ENCODE measurements at regions not wholly inside any gene's neighbourhood (a gene's known extent, or its start where the extent isn't known, plus 50 kb on each side); places are given as distances from the start of the nearest gene placed in this dataset.

- DNase-seq (no peak), ATAC-seq (no peak)
- H3K4me3 Mint-ChIP-seq = no peak overlapping the region
- H3K36me3 Mint-ChIP-seq (ENCODE audit: low read depth) = no peaks in the 10 kb centered on the region
- no peak overlapping the region for H3K27ac Mint-ChIP-seq
- H3K4me1 Mint-ChIP-seq = no peaks in the 10 kb centered on the region
- peaks cover 4% of the 10 kb centered on the region for H3K9me3 Mint-ChIP-seq
- H3K27me3 Mint-ChIP-seq = no peaks in the 10 kb centered on the region
Measured at GRCh38 chr5:8580298-8580697, 711.4 kb downstream of the MTRR start.

GRCh38 chr5:8581047-8581446, 712.1 kb downstream of the MTRR start:
- no peak for ATAC-seq
- Mint-ChIP-seq H3K9me3 (no peaks in the 10 kb centered on the region), H3K36me3 (ENCODE audit: low read depth) (no peaks in the 10 kb centered on the region), H3K27me3 (no peaks in the 10 kb centered on the region), H3K4me3 (no peak overlapping the region), H3K27ac (no peak overlapping the region), H3K4me1 (no peaks in the 10 kb centered on the region)
- no peak for DNase-seq

DNA sequence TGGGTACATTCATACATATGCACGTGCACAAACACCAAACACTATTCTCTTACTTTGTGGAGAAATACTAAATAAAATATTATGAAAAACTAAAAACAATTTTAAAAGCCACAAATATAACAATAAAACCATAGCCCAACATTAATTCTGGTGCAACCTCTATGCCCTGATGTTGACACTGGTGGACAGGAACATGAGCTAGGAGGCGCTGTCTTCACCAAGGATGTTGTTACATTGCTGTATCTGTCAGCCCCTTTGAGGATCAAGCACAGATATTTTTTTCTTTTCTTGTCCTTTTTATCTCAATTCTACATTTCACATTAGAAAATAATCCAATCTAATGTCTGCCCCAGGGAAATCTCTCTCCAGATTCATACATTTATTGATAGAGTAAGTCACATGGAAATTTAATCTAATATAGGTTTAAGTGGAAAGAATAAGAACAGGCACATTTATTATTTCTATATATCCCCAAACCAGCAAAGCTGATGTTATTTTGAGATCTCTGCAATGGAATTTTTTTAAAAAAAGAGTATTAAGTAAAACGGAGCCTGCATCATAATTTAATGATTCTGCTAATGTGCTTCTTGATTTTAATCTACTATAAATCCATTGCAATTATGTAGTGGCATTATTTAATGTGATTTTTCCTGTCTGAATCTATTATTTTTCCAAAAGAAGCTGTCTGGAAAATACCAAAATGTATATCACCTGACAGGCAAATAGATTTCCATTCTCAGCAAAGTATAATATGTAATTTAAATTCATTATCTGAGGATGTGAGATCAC, 716.5 kb downstream of the MTRR start:
- H3K36me3 Mint-ChIP-seq (ENCODE audit: low read depth) = no peaks in the 10 kb centered on the region

DNA sequence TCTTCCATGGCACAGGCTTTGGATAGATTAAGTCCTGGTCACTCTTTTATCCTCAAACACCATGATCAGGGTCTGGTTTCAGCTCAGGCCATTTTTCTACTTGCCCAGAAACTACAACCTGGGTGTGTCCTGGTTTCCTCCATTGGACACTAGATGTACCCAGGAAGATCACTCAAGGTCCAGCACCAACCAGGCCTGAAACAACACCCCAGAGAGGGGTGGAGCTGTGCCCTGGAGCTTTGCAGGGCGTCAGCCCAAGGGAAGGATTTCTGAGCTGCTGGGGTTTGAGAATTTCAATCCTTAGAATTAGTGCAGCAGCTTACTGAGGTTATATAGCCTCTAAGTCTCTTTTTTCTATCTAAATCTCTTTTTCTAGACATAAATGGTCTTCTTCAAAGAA, 722.0 kb downstream of the MTRR start:
- H3K4me3 Mint-ChIP-seq = no peak overlapping the region
- no peaks in the 10 kb centered on the region for H3K4me1 Mint-ChIP-seq
- no peaks in the 10 kb centered on the region for H3K9me3 Mint-ChIP-seq
- H3K36me3 Mint-ChIP-seq (ENCODE audit: low read depth) = no peaks in the 10 kb centered on the region
- DNase-seq (no peak), ATAC-seq (no peak)
- H3K27ac Mint-ChIP-seq = no peak overlapping the region
- no peaks in the 10 kb centered on the region for H3K27me3 Mint-ChIP-seq

More for the DNA sequence above, 716.5 kb downstream of the MTRR start:
- Mint-ChIP-seq H3K4me1 (no peaks in the 10 kb centered on the region), H3K9me3 (no peaks in the 10 kb centered on the region), H3K4me3 (no peak overlapping the region), H3K27me3 (no peaks in the 10 kb centered on the region), H3K27ac (no peak overlapping the region)
- ATAC-seq = no peak
- no peak for DNase-seq

GRCh38 chr5:8598356-8598755, 729.4 kb downstream of the MTRR start:
- H3K27ac Mint-ChIP-seq = no peak overlapping the region
- DNase-seq (no peak), ATAC-seq (no peak)
- no peak overlapping the region for H3K4me3 Mint-ChIP-seq
- no peaks in the 10 kb centered on the region for H3K9me3 Mint-ChIP-seq
- no peaks in the 10 kb centered on the region for H3K27me3 Mint-ChIP-seq
- H3K4me1 Mint-ChIP-seq = no peaks in the 10 kb centered on the region
- no peaks in the 10 kb centered on the region for H3K36me3 Mint-ChIP-seq (ENCODE audit: low read depth)

- DNase-seq (no peak), ATAC-seq (no peak)
- no peaks in the 10 kb centered on the region for H3K27me3 Mint-ChIP-seq
- H3K4me1 Mint-ChIP-seq = no peaks in the 10 kb centered on the region
- H3K36me3 Mint-ChIP-seq (ENCODE audit: low read depth) = no peaks in the 10 kb centered on the region
- H3K4me3 Mint-ChIP-seq = no peak overlapping the region
- H3K27ac Mint-ChIP-seq = no peak overlapping the region
- no peaks in the 10 kb centered on the region for H3K9me3 Mint-ChIP-seq
Measured at GRCh38 chr5:8598996-8599395, 730.0 kb downstream of the MTRR start.

DNA sequence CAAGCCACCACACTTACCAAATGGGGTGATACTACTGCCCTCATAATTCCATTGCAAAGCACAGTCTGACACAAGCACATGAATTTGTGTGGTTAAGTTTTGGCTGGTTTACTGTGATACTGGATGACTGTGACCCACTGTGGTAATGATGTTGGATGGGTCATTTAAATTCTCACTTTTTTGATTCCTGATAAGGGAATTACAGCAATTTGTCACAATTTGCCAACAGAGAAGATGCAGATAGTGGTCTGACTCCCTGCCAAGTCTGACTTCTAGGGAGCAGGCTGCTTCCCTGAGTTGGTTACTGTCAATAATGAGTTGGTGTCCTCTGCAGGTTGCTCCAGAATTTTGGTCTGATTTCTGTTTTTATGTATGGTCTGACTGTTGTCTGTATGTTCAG, 731.9 kb downstream of the MTRR start:
- Mint-ChIP-seq H3K36me3 (ENCODE audit: low read depth) (no peaks in the 10 kb centered on the region), H3K9me3 (no peaks in the 10 kb centered on the region), H3K4me1 (no peaks in the 10 kb centered on the region), H3K4me3 (no peak overlapping the region), H3K27ac (no peak overlapping the region), H3K27me3 (no peaks in the 10 kb centered on the region)
- DNase-seq = no peak
- ATAC-seq = no peak

- H3K4me1 Mint-ChIP-seq = no peaks in the 10 kb centered on the region
- H3K4me3 Mint-ChIP-seq = no peak overlapping the region
- no peaks in the 10 kb centered on the region for H3K36me3 Mint-ChIP-seq (ENCODE audit: low read depth)
- ATAC-seq (no peak), DNase-seq (no peak)
- H3K27me3 Mint-ChIP-seq = no peaks in the 10 kb centered on the region
- H3K9me3 Mint-ChIP-seq = no peaks in the 10 kb centered on the region
- H3K27ac Mint-ChIP-seq = no peak overlapping the region
Measured at GRCh38 chr5:8601831-8602354, 732.9 kb downstream of the MTRR start.

GRCh38 chr5:8606231-8606630, 737.3 kb downstream of the MTRR start:
- Mint-ChIP-seq H3K4me3 (no peak overlapping the region), H3K27ac (no peak overlapping the region), H3K9me3 (no peaks in the 10 kb centered on the region), H3K4me1 (no peaks in the 10 kb centered on the region), H3K36me3 (ENCODE audit: low read depth) (no peaks in the 10 kb centered on the region), H3K27me3 (no peaks in the 10 kb centered on the region)
- DNase-seq = no peak
- ATAC-seq = no peak

DNA sequence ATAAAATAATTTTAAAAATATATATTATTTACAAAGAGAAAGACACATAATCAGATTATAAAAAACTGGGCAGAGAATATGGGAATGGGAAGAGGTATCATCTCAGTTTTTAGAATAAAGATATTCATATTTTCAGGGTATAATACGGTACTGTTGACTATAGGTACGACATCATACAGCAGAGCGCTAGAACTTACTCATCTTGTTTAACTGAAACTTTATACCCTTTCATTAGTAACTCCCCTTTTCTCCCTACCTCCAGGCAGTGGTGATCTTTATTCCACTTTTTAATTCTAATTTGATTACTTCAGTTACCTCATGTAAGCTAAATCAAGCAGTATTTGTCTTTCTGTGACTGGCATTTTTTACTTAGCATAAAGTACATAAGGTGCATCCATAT, 742.1 kb downstream of the MTRR start:
- no peak overlapping the region for H3K4me3 Mint-ChIP-seq
- DNase-seq = no peak
- H3K4me1 Mint-ChIP-seq = no peaks in the 10 kb centered on the region
- ATAC-seq = no peak
- peaks cover 1% of the 10 kb centered on the region for H3K27me3 Mint-ChIP-seq
- no peaks in the 10 kb centered on the region for H3K36me3 Mint-ChIP-seq (ENCODE audit: low read depth)
- H3K9me3 Mint-ChIP-seq = peaks cover 14% of the 10 kb centered on the region
- H3K27ac Mint-ChIP-seq = no peak overlapping the region

DNA sequence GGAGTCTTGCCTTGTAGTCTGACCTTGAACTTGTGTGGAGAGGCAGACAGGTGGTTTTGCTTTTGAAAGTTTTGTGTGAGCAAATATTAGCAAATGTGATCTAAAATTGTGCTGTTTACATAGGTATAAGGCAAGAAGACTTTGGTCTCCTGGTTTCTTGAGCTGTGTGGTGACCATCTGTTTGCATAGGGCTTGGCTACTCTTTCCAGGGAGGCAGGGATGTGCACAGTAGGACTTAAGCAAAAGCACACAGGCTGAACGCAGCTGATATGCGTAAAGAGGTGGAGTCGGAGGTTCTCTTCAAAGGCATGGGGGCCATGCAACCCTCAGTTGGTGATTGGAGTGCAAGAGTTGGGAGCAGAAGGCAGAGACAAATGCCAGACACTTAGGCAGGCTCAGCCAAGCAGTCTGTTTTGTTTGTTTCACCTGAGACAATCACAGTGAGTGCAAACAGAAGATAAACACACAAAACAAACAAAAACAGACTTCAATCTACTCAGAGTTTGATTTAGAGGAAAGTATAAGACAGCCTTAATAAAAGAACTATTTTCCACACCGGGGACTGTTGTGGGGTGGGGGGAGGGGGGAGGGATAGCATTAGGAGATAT, 744.2 kb downstream of the MTRR start:
- Mint-ChIP-seq H3K27ac (no peak overlapping the region), H3K9me3 (peaks cover 14% of the 10 kb centered on the region), H3K36me3 (ENCODE audit: low read depth) (no peaks in the 10 kb centered on the region), H3K4me3 (no peak overlapping the region), H3K4me1 (no peaks in the 10 kb centered on the region), H3K27me3 (peaks cover 1% of the 10 kb centered on the region)
- ATAC-seq = no peak
- no peak for DNase-seq

DNA sequence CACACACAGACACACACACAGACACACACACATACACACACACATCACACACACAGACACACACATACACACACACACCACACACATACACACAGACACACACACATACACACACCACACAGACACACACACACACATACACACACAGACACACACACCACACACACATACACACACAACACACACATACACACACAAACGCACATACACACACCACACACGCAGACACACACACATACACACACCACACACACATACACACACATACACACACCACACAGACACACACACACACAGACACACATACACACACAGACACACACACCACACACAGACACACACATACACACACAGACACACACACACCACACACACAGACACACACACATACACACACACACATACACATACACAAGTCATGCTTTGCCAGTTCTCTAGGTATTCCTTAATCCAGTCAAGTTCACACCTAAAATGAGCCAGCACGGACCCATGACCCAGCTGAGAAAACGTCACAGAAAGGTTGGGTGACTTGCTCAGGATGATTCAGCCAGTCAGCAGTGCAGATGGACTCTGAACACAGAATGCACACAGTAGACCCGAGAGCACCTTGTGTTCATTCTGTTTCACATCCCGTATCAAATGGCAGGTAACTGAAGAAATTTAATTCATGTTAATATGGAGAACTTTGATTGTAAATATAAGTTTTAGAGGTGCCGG, 746.4 kb downstream of the MTRR start:
- no peak for DNase-seq
- ATAC-seq = no peak
- H3K4me3 Mint-ChIP-seq = no peak overlapping the region
- H3K9me3 Mint-ChIP-seq = peaks cover 14% of the 10 kb centered on the region
- H3K27ac Mint-ChIP-seq = no peak overlapping the region
- H3K4me1 Mint-ChIP-seq = no peaks in the 10 kb centered on the region
- H3K27me3 Mint-ChIP-seq = peaks cover 1% of the 10 kb centered on the region
- H3K36me3 Mint-ChIP-seq (ENCODE audit: low read depth) = no peaks in the 10 kb centered on the region

DNA sequence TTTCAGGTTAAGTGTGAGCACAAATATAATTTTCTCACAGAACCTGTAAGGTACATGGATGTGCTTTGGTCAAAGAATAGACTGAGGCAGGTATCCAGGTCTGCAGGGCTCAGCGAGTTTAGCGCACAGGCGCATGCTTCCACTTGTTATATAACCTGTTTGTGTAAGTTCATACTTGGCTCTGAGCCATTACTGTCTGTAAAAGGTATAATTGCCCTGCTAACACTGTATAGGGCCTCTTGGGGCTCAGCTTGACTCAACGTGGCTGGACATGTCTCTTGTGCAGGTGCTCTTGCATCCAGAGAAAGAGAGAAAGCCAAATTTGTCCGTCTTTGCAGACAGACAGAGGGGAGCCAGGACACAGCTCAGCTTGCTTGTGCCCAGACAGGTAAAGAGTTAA, 759.6 kb downstream of the MTRR start:
- Mint-ChIP-seq H3K9me3 (peaks cover 9% of the 10 kb centered on the region), H3K36me3 (ENCODE audit: low read depth) (no peaks in the 10 kb centered on the region), H3K27ac (no peak overlapping the region), H3K4me3 (no peak overlapping the region), H3K4me1 (no peaks in the 10 kb centered on the region), H3K27me3 (no peaks in the 10 kb centered on the region)
- no peak for DNase-seq
- ATAC-seq = no peak

- no peak overlapping the region for H3K4me3 Mint-ChIP-seq
- no peaks in the 10 kb centered on the region for H3K27me3 Mint-ChIP-seq
- H3K4me1 Mint-ChIP-seq = no peaks in the 10 kb centered on the region
Measured at GRCh38 chr5:8633259-8633658, 764.3 kb downstream of the MTRR start.

GRCh38 chr5:8633696-8634095, 764.7 kb downstream of the MTRR start:
- Mint-ChIP-seq H3K36me3 (ENCODE audit: low read depth) (no peaks in the 10 kb centered on the region), H3K4me1 (no peaks in the 10 kb centered on the region), H3K27me3 (no peaks in the 10 kb centered on the region), H3K9me3 (peaks cover 6% of the 10 kb centered on the region), H3K4me3 (no peak overlapping the region), H3K27ac (no peak overlapping the region)
- DNase-seq (no peak), ATAC-seq (no peak)

More at GRCh38 chr5:8633259-8633658, 764.3 kb downstream of the MTRR start:
- no peak overlapping the region for H3K27ac Mint-ChIP-seq
- H3K9me3 Mint-ChIP-seq = peaks cover 6% of the 10 kb centered on the region
- no peak for DNase-seq
- no peaks in the 10 kb centered on the region for H3K36me3 Mint-ChIP-seq (ENCODE audit: low read depth)
- ATAC-seq = no peak

Measured in activated naive CD8-positive, alpha-beta T cell treated with anti-CD3 and anti-CD28 coated beads, Interleukin-2, amount 50 U/mL, for 24 hours (primary cell).